ENCODE measurements at regions not wholly inside any gene's neighbourhood (a gene's known extent, or its start where the extent isn't known, plus 50 kb on each side); places are given as distances from the start of the nearest gene placed in this dataset.
"Not testable (repeated sequence)": the region's sequence is repeated elsewhere in the genome, so short reads cannot be mapped to it uniquely, and the experiment has no call there.

- Histone ChIP-seq H3K27ac (ENCODE audit: low read depth in 1 of 3, low read length in 2 of 3) (no peak overlapping the region), H3K4me1 (ENCODE audit: control insufficient read depth in 3 of 3, insufficient read depth in 2 of 3, low read depth in 1 of 3, low read length in 2 of 3) (no peaks in the 10 kb centered on the region), H3K36me3 (ENCODE audit: control insufficient read depth in 3 of 3, insufficient read depth in 2 of 3, low read depth in 1 of 3, low read length in 3 of 3) (no peaks in the 10 kb centered on the region), H3K4me3 (ENCODE audit: low read depth in 1 of 3, low read length in 3 of 3) (no peak overlapping the region), H3K9me3 (ENCODE audit: control insufficient read depth in 2 of 2, insufficient read depth in 1 of 2, low read depth in 1 of 2, low read length in 1 of 2) (peaks cover 0 to 9% of the 10 kb centered on the region in 2 donors), H3K27me3 (ENCODE audit: control insufficient read depth in 3 of 3, insufficient read depth in 3 of 3, low read length in 3 of 3) (peaks cover 0 to 2% (median 0%) of the 10 kb centered on the region in 3 donors)
- FAIRE-seq (no peak), DNase-seq (no peak)
- 87 to 89% (median 88%) methylated on average over 1 of the region's 1 CpG for WGBS, 3 donors
These were observed 204.8 kb downstream of the FCRL5 start for GRCh38 chr1:157347506-157347905.

GRCh38 chr1:157337785-157338184, 199.6 kb upstream of the ETV3 start:
- H3K27me3 ChIP-seq (ENCODE audit: control insufficient read depth in 3 of 3, insufficient read depth in 3 of 3, low read length in 3 of 3); H3K4me3 ChIP-seq (ENCODE audit: low read depth in 1 of 3, low read length in 3 of 3); FAIRE-seq; DNase-seq; H3K9me3 ChIP-seq (ENCODE audit: control insufficient read depth in 2 of 2, insufficient read depth in 1 of 2, low read depth in 1 of 2, low read length in 1 of 2); H3K4me1 ChIP-seq (ENCODE audit: control insufficient read depth in 3 of 3, insufficient read depth in 2 of 3, low read depth in 1 of 3, low read length in 2 of 3); H3K36me3 ChIP-seq (ENCODE audit: control insufficient read depth in 3 of 3, insufficient read depth in 2 of 3, low read depth in 1 of 3, low read length in 3 of 3); H3K27ac ChIP-seq (ENCODE audit: low read depth in 1 of 3, low read length in 2 of 3): not testable (repeated sequence)
- WGBS, 3 donors = 59 to 71% (median 64%) methylated on average over 1 of the region's 1 CpG

- Histone ChIP-seq H3K9me3 (ENCODE audit: control insufficient read depth in 2 of 2, insufficient read depth in 1 of 2, low read depth in 1 of 2, low read length in 1 of 2) (no peaks in the 10 kb centered on the region), H3K4me1 (ENCODE audit: control insufficient read depth in 3 of 3, insufficient read depth in 2 of 3, low read depth in 1 of 3, low read length in 2 of 3) (no peaks in the 10 kb centered on the region), H3K36me3 (ENCODE audit: control insufficient read depth in 3 of 3, insufficient read depth in 2 of 3, low read depth in 1 of 3, low read length in 3 of 3) (no peaks in the 10 kb centered on the region), H3K27me3 (ENCODE audit: control insufficient read depth in 3 of 3, insufficient read depth in 3 of 3, low read length in 3 of 3) (no peaks in the 10 kb centered on the region), H3K4me3 (ENCODE audit: low read depth in 1 of 3, low read length in 3 of 3) (no peak overlapping the region), H3K27ac (ENCODE audit: low read depth in 1 of 3, low read length in 2 of 3) (no peak overlapping the region)
- 29 to 46% (median 33%) methylated on average over 2 of the region's 2 CpGs for WGBS, 3 donors
- no peak for DNase-seq
- FAIRE-seq = no peak
These were observed 196.9 kb upstream of the ETV3 start for GRCh38 chr1:157335056-157335455.

- Histone ChIP-seq H3K9me3 (ENCODE audit: control insufficient read depth in 2 of 2, insufficient read depth in 1 of 2, low read depth in 1 of 2, low read length in 1 of 2) (no peaks in the 10 kb centered on the region), H3K36me3 (ENCODE audit: control insufficient read depth in 3 of 3, insufficient read depth in 2 of 3, low read depth in 1 of 3, low read length in 3 of 3) (no peaks in the 10 kb centered on the region), H3K4me3 (ENCODE audit: low read depth in 1 of 3, low read length in 3 of 3) (no peak overlapping the region), H3K27ac (ENCODE audit: low read depth in 1 of 3, low read length in 2 of 3) (no peak overlapping the region), H3K4me1 (ENCODE audit: control insufficient read depth in 3 of 3, insufficient read depth in 2 of 3, low read depth in 1 of 3, low read length in 2 of 3) (no peaks in the 10 kb centered on the region), H3K27me3 (ENCODE audit: control insufficient read depth in 3 of 3, insufficient read depth in 3 of 3, low read length in 3 of 3) (no peaks in the 10 kb centered on the region)
- FAIRE-seq = no peak
- no peak for DNase-seq
- 58 to 64% (median 64%) methylated on average over 2 of the region's 2 CpGs for WGBS, 3 donors
These were observed 195.8 kb upstream of the ETV3 start for GRCh38 chr1:157334041-157334440.

- not testable (repeated sequence) for H3K4me1 ChIP-seq (ENCODE audit: control insufficient read depth in 3 of 3, insufficient read depth in 2 of 3, low read depth in 1 of 3, low read length in 2 of 3); DNase-seq; H3K27me3 ChIP-seq (ENCODE audit: control insufficient read depth in 3 of 3, insufficient read depth in 3 of 3, low read length in 3 of 3); H3K27ac ChIP-seq (ENCODE audit: low read depth in 1 of 3, low read length in 2 of 3); FAIRE-seq; H3K4me3 ChIP-seq (ENCODE audit: low read depth in 1 of 3, low read length in 3 of 3); H3K9me3 ChIP-seq (ENCODE audit: control insufficient read depth in 2 of 2, insufficient read depth in 1 of 2, low read depth in 1 of 2, low read length in 1 of 2); H3K36me3 ChIP-seq (ENCODE audit: control insufficient read depth in 3 of 3, insufficient read depth in 2 of 3, low read depth in 1 of 3, low read length in 3 of 3)
These were observed 192.0 kb upstream of the ETV3 start for GRCh38 chr1:157330177-157330576.

GRCh38 chr1:157328120-157328519, 189.9 kb upstream of the ETV3 start:
- DNase-seq; H3K4me1 ChIP-seq (ENCODE audit: control insufficient read depth in 3 of 3, insufficient read depth in 2 of 3, low read depth in 1 of 3, low read length in 2 of 3); H3K4me3 ChIP-seq (ENCODE audit: low read depth in 1 of 3, low read length in 3 of 3); H3K9me3 ChIP-seq (ENCODE audit: control insufficient read depth in 2 of 2, insufficient read depth in 1 of 2, low read depth in 1 of 2, low read length in 1 of 2); H3K27me3 ChIP-seq (ENCODE audit: control insufficient read depth in 3 of 3, insufficient read depth in 3 of 3, low read length in 3 of 3); H3K36me3 ChIP-seq (ENCODE audit: control insufficient read depth in 3 of 3, insufficient read depth in 2 of 3, low read depth in 1 of 3, low read length in 3 of 3); H3K27ac ChIP-seq (ENCODE audit: low read depth in 1 of 3, low read length in 2 of 3); FAIRE-seq: not testable (repeated sequence)

GRCh38 chr1:157326173-157326859, 188.1 kb upstream of the ETV3 start:
- Histone ChIP-seq H3K36me3 (ENCODE audit: control insufficient read depth in 3 of 3, insufficient read depth in 2 of 3, low read depth in 1 of 3, low read length in 3 of 3) (no peaks in the 10 kb centered on the region), H3K4me1 (ENCODE audit: control insufficient read depth in 3 of 3, insufficient read depth in 2 of 3, low read depth in 1 of 3, low read length in 2 of 3) (no peaks in the 10 kb centered on the region), H3K4me3 (ENCODE audit: low read depth in 1 of 3, low read length in 3 of 3) (no peak overlapping the region), H3K27ac (ENCODE audit: low read depth in 1 of 3, low read length in 2 of 3) (no peak overlapping the region), H3K27me3 (ENCODE audit: control insufficient read depth in 3 of 3, insufficient read depth in 3 of 3, low read length in 3 of 3) (no peaks in the 10 kb centered on the region), H3K9me3 (ENCODE audit: control insufficient read depth in 2 of 2, insufficient read depth in 1 of 2, low read depth in 1 of 2, low read length in 1 of 2) (no peaks in the 10 kb centered on the region)
- no peak for FAIRE-seq
- WGBS, 3 donors = 83 to 93% (median 88%) methylated on average over 7 of the region's 7 CpGs
- DNase-seq = no peak

GRCh38 chr1:157325220-157325619, 187.0 kb upstream of the ETV3 start:
- Histone ChIP-seq H3K9me3 (ENCODE audit: control insufficient read depth in 2 of 2, insufficient read depth in 1 of 2, low read depth in 1 of 2, low read length in 1 of 2) (no peaks in the 10 kb centered on the region), H3K36me3 (ENCODE audit: control insufficient read depth in 3 of 3, insufficient read depth in 2 of 3, low read depth in 1 of 3, low read length in 3 of 3) (no peaks in the 10 kb centered on the region), H3K27ac (ENCODE audit: low read depth in 1 of 3, low read length in 2 of 3) (no peak overlapping the region), H3K4me1 (ENCODE audit: control insufficient read depth in 3 of 3, insufficient read depth in 2 of 3, low read depth in 1 of 3, low read length in 2 of 3) (no peaks in the 10 kb centered on the region), H3K27me3 (ENCODE audit: control insufficient read depth in 3 of 3, insufficient read depth in 3 of 3, low read length in 3 of 3) (no peaks in the 10 kb centered on the region), H3K4me3 (ENCODE audit: low read depth in 1 of 3, low read length in 3 of 3) (no peak overlapping the region)
- DNase-seq (no peak), FAIRE-seq (no peak)
- WGBS, 3 donors = 19 to 40% (median 21%) methylated on average over 1 of the region's 1 CpG

- 95 to 100% (median 100%) methylated on average over 1 of the region's 1 CpG for WGBS, 3 donors
- not testable (repeated sequence) for FAIRE-seq; H3K36me3 ChIP-seq (ENCODE audit: control insufficient read depth in 3 of 3, insufficient read depth in 2 of 3, low read depth in 1 of 3, low read length in 3 of 3)
These were observed 183.8 kb upstream of the ETV3 start for GRCh38 chr1:157321972-157322371.

More at GRCh38 chr1:157321972-157322371, 183.8 kb upstream of the ETV3 start:
- not testable (repeated sequence) for H3K4me1 ChIP-seq (ENCODE audit: control insufficient read depth in 3 of 3, insufficient read depth in 2 of 3, low read depth in 1 of 3, low read length in 2 of 3); DNase-seq; H3K9me3 ChIP-seq (ENCODE audit: control insufficient read depth in 2 of 2, insufficient read depth in 1 of 2, low read depth in 1 of 2, low read length in 1 of 2); H3K4me3 ChIP-seq (ENCODE audit: low read depth in 1 of 3, low read length in 3 of 3); H3K27me3 ChIP-seq (ENCODE audit: control insufficient read depth in 3 of 3, insufficient read depth in 3 of 3, low read length in 3 of 3); H3K27ac ChIP-seq (ENCODE audit: low read depth in 1 of 3, low read length in 2 of 3)

Data from small intestine (tissue), 7 donors.